ENCODE measurements at regions not wholly inside any gene's neighbourhood (a gene's known extent, or its start where the extent isn't known, plus 50 kb on each side); places are given as distances from the start of the nearest gene placed in this dataset.

GRCh38 chr6:92892626-92893170 is 526.7 kb downstream of the EPHA7 start (continued):
- no peak for TF ChIP-seq CHD7 (IDR thresholded peaks at IDR 0.05; ENCODE audit: insufficient replicate concordance, low read length)
- TF ChIP-seq NRF1 (IDR thresholded peaks at IDR 0.05; ENCODE audit: low read depth, low read length): no peak
- TF ChIP-seq, protein P1, sequence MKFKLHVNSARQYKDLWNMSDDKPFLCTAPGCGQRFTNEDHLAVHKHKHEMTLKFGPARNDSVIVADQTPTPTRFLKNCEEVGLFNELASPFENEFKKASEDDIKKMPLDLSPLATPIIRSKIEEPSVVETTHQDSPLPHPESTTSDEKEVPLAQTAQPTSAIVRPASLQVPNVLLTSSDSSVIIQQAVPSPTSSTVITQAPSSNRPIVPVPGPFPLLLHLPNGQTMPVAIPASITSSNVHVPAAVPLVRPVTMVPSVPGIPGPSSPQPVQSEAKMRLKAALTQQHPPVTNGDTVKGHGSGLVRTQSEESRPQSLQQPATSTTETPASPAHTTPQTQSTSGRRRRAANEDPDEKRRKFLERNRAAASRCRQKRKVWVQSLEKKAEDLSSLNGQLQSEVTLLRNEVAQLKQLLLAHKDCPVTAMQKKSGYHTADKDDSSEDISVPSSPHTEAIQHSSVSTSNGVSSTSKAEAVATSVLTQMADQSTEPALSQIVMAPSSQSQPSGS (IDR thresholded peaks at IDR 0.05; ENCODE audit: low read length): no peak
- no peak for TF ChIP-seq CREB1 (IDR thresholded peaks at IDR 0.05)

Measured in H1 (cell line).